CD4-positive, alpha-beta T cell treated with Interferon alpha-2 for 1 hour (primary cell): ENCODE measurements at regions not wholly inside any gene's neighbourhood (a gene's known extent, or its start where the extent isn't known, plus 50 kb on each side); places are given as distances from the start of the nearest gene placed in this dataset.
"Not testable (repeated sequence)": the region's sequence is repeated elsewhere in the genome, so short reads cannot be mapped to it uniquely, and the experiment has no call there.

Source experiments
- DNase-seq, 2 donors: peaks; one replicate each; pipeline ENCODE4 v3.0.0-alpha.2; 2020 to 2022

- no peak for DNase-seq
Measured at GRCh38 chr10:21289961-21290360, 235.5 kb downstream of the SKIDA1 start.

GRCh38 chr10:21289271-21289670 lies 236.2 kb downstream of the SKIDA1 start:
- DNase-seq: no peak

GRCh38 chr10:21285742-21286331 lies 239.6 kb downstream of the SKIDA1 start:
- no peak for DNase-seq

- no peak for DNase-seq
Measured at GRCh38 chr10:21285207-21285606, 240.3 kb downstream of the SKIDA1 start.

DNA sequence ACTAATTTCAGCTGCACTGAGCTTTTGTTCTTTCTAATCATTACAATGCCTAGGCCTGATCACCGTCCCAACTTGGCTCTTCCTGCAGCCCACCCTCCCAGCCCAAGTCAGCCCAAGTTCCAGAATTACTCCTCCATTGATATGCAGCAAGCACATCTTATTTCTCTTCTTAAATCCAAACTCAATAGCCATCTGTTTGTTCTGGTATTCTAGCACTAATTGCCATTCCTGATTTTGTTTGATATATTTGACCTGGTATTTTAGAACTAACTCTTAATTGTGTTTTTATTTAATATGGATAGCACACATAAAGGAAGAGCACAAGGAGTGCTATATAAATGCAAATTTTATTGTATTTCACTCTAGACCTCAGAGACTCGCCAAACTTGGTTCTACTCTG lies 241.2 kb downstream of the SKIDA1 start:
- DNase-seq: no peak

GRCh38 chr10:21283053-21283452 lies 242.4 kb downstream of the SKIDA1 start:
- not testable (repeated sequence) for DNase-seq

DNA sequence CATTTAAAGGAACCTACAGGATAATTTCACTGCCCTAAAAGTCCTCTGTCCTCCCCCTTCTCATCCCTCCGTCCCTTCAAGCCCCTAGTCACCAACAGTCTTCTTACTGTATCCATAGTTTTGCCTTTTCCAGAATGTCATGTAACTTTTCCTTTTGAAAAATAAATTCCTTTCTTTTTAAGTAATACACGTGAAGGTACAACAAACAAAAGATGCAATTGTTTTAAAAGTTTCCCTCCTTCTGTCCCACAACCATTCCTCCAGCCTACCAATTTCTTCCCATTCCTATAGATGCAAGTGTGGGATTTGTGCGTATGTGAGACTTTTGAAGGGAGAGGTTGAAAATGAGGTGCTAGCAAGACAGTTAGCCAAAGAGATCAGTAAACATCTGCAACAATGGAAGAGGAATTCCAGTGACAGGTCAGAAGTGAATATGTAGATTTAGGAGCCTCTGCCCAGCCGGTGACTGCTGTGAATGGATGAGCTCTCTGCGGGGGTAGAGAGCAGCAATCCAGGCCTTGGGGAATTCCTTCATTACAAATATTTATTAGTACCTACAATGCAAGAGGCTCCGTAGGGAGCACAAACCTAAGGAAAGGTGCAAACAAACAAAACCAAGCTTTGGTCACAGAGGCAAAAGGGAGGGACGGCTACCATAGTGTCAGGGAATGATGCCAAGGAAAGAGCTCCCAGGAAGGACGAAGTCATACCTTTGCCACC lies 243.6 kb downstream of the SKIDA1 start:
- no peak for DNase-seq

GRCh38 chr10:21280971-21281572 lies 244.4 kb downstream of the SKIDA1 start:
- DNase-seq: no peak

- DNase-seq: no peak
Measured at GRCh38 chr10:21280037-21280436, 245.4 kb downstream of the SKIDA1 start.

DNA sequence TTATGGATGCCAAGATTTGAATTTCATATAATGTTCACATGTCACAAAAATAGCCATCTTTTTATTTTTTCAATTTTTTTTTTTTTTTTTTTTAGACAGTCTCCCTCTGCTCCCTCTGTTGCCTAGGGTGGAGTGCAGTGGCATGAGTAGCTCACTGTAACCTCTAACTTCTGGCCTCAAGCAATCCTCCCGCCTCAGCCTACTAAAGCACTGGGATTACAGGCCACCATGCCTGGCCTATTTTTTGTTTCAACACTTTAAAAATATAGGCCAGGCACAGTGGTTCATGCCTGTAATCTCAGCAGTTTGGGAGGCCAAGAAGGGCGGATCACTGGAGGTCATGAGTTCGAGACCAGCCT lies 246.3 kb downstream of the SKIDA1 start:
- no peak for DNase-seq

DNA sequence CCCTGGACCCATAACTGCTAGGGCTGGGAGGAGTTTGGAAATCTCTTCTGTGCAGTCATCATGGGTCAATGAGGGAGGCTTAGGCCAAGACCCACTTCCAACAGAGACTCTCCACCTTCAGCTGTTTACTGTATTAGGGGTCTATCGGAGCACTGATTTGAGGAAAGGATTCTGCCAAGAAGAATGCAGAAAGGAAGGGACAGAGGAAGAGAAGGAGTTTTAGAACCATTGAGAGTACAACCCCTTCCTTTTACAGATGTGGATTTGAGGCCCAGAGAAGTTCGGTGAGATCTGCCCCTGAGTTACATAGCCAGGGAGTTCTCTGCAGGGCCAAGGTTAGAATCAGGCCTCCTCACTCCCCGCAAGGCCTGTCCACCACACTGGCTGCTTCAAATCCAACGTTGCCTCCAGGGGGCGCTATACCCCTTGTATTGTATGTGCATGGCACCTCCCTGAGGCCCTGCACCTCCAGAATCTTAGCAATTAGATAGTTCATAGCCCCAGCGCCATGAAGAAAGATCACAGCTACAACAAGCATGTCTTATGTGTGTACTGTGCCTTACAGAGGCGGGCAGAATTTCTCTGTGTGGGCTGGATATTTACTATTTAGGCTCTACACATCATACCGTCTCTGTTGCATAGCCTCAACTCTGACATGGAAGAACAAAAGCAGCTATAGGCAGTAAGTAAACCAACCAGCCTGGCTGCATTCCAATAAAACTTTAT lies 246.8 kb downstream of the SKIDA1 start:
- DNase-seq: peak; percentile 54 to 62

DNA sequence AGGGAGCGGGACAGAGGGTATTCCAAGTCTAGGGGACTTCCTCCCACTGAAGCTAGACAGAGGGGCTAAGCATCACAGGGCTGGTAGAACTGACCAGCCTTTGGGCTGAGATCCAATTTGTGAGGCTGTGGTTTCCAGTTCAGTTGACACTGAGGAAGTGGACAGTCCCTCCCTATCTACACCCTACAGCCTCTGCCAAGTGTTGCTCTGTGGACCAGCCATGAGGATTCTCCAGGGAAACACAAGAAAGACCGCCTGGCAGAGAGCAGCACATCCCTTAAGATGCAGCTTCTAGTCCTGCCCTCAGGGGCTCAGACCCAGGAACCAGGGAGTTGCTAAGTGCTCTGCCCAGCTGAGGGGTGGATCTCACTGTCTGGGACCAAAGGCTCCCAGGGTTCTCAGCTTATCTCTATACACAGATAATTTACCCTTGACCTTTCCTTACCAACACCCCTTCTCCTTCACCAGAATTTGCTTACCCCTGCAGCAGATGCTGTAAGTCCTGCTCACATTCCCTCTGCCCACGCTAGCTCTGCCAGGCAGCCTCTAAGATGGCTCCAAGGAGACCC lies 252.0 kb downstream of the SKIDA1 start:
- no peak for DNase-seq

DNA sequence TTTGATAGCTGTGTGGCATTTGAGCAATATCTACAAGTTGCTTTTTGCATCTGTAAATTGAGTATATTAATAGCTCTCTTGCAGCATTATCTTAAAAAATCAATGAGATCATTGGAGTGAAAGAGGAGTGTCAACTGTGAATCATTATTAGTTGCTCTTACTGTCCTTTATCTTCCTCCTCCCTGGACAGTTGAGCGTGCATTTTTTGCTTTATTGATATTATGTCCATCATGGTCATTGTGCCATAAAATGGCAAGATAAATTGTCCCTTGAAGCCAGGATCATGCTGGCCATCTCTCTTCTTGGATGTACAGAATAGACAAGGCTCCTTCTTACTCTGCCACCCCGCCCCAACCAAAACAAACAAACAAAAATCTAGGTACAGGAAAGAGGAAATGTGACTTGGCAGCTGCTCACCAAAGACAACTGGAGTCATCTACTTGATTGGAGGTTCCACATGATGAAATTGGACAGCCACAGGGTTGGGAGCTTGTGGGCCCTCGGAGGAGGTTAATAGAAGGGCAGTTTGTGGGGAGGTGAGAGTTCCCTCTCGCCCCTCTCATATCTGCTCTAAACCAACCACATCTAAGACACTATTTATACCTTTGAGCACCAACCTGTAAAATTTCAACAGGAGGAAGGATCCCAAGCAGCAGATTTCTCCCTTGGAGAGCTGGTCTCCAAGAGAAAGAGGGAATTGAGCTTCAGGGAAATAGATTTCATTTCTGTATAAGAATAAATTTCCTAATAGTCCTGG lies 252.7 kb downstream of the SKIDA1 start:
- DNase-seq: no peak

DNA sequence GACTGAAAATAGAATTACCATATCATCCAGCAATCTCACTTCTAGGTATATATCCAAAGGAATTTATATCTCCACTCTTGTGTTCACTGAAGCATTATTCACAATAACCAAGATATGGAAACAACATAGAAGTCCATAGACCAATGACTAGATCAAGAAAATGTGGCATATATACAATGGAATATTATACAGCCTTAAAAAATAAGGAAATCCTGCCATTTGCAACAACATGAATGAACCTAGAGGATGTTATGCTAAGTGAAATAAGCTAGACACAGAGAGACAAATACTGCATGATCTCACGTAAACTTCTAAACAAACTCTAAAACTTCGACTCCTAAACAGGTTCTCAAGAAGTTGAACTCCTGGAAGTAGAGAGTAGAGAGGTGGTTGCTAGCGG lies 254.5 kb downstream of the SKIDA1 start:
- DNase-seq: no peak

GRCh38 chr10:21269289-21269688 lies 256.2 kb downstream of the SKIDA1 start:
- DNase-seq: no peak

DNA sequence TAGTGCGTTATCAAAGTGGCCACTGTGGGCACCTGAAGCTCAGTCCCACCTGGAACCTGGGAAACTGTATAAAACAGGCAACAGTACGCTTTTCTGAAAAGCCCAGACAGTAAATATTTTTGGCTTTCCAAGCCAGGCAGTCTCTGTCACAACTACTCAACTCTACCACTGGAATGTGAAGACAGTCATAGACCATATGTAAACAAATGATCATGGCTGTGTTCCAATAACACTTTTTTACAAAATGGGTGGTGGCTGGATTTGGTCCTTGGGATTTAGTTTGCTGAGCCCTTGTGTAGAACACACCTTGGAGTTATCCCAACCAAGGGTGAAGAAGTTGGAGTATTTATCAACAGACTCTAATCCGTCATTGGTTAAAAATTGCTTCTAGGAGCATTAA lies 259.9 kb downstream of the SKIDA1 start:
- DNase-seq: no peak

DNA sequence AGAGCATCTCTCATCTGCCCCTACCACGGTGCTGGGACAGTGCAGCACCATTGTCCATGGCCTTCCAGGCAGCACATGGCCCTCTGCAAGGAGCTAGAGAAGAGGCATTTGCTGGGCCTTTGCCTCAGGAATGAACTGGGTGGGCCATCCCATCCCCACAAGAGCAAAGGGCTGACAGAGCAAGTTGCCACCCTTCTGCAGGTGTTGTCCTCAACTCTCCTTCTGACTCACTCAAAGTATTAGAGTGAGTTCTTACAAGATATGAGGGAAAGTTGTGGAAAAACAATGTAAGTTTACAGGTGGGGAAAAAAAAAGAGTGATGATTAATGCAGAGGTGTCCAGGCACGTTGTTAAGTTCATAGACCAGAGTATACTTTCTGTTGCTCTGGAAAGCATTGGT lies 261.2 kb downstream of the SKIDA1 start:
- DNase-seq: no peak

DNA sequence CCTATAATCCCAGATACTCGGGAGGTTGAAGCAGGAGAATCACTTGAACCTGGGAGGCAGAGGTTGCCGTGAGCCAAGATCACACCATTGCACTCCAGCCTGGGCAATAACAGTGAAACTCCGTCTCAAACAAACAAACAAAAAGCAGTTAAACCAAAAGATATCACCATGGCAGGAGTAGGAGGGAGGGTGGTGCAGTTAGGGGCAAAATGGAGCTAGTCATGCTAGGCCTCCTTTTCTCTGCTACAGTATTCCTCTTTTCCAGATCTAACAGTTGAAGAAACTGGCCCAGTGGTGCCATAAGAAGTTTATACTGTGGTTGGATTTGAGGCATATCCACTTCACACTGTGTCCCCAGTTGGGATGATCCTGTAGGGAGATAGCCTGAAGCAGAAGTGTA lies 261.6 kb downstream of the SKIDA1 start:
- no peak for DNase-seq

DNA sequence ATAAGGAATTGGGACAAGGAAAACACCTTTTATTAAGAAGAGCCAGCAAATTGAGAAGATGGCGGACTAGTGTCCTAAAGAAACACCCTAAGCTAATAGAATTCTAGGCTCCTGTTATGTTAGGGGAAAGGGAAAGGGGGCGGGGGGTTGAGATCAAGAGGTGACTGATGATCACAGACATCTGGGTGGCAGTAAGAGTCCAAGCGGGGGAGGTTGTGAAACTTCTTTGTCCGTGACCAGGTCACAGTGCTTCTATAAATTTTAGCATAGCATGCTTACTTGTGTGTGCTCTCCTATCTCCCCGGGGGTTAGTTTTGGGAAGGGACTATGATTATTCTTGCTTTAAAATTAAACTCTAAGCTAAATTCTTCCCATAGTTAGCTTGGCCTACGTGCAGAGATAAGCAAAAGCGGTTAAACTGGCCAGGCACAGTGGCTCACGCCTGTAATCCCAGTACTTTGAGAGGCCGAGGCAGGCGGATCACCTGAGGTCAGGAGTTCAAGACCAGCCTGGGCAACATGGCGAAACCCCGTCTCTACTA lies 262.1 kb downstream of the SKIDA1 start:
- DNase-seq: no peak

DNA sequence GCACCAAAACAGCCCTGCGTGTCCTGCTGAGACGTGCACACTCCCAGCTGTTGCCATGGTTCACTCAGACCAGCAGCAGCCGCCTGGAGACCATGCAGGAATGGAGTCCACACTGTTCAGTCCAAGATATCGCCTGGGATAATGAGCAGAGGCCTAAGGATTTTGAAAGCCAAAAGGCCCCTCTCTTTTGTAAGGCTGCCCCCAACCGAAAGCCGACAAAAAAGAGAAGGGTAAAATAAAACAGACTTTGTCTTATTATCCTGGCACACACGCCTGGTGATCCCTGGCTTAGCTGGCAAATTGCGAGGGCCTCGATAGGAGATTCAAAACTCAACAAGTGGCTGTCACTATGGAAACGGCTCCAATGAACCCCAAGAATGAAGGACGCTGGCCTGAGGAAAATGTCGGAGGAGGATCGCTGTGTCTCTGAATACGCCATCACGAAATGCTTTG lies 263.6 kb downstream of the SKIDA1 start:
- DNase-seq: no peak

DNA sequence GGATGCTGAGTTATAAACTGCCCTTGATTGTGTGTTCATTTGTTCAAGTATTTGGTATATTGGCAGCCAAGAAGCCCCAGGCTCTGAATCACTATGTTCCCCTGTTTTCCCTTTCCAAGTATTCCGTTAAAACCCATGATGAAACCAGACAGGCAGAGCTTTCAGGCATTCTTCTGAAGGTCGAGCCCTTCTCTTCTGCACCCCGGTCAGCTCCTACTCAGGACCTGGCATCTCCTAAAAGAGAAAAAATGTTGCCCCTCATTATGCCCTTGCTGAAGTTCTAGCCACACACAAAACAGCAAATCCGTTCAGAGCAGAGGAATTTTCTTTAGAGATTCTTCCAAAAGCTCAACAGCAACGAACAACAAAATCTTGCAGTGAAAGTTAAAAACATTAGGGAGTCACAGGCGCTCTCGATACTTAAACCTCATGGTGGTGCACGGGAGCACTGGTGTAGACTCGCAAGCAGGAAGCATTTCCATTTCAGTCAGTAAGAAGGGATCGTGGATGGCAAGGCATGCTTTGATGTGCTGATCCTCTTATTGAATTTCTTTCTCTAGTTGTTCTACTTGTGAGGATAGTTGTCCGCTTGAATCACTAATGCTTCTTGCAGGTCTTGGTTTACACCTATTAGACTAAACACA lies 264.9 kb downstream of the SKIDA1 start:
- DNase-seq: no peak

GRCh38 chr10:21260066-21260465 lies 265.4 kb downstream of the SKIDA1 start:
- no peak for DNase-seq
